Kidney epithelial cell (primary cell): ENCODE measurements at regions not wholly inside any gene's neighbourhood (a gene's known extent, or its start where the extent isn't known, plus 50 kb on each side); places are given as distances from the start of the nearest gene placed in this dataset.

Experiments used
- DNase-seq: peaks from one replicate; pipeline ENCODE4 v3.0.0-alpha.2; 2010; ENCODE audit warnings: low read depth
- H3K27me3 ChIP-seq: 2 replicates; pipeline ENCODE4 v1.6.0; 2011; ENCODE audit warnings: low read length; ENCODE audit not compliant: control insufficient read depth, insufficient read depth
- H3K36me3 ChIP-seq: 2 replicates; pipeline ENCODE4 v1.5.1; 2011; ENCODE audit warnings: low read length; ENCODE audit not compliant: control insufficient read depth, insufficient read depth
- H3K4me3 ChIP-seq: 2 replicates; pipeline ENCODE4 v1.5.1; 2011; ENCODE audit warnings: low read depth, mild to moderate bottlenecking, control low read depth, low read length
- TF ChIP-seq, protein P1 (sequence below): IDR thresholded peaks from 2 replicates; pipeline ENCODE4 v1.5.1; 2011; ENCODE audit warnings: mild to moderate bottlenecking, moderate library complexity, low read length, control low read depth, inconsistent platforms; ENCODE audit not compliant: insufficient read depth, poor library complexity, severe bottlenecking

DNA sequence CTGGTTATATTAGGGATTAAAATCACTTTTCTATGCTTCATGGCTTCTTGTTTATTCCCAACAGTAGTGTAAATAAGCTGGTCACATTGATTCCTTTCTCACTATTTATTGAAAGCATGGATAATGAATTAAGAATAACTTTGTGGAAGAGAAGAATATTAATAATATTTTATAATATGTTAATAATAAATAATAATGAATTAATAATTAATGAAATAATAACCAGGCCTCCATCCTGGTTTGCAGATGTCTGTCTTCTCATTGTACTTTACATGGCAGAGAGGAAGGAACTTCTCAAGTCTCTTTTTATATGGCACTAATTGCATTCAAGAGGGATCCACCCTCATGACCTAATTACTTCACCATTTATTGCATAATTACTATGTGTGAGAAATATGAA, 473.5 kb downstream of the PTPRC start:
- H3K36me3 ChIP-seq = no peaks in the 10 kb centered on the region
- H3K4me3 ChIP-seq = no peak overlapping the region
- TF ChIP-seq, protein P1, sequence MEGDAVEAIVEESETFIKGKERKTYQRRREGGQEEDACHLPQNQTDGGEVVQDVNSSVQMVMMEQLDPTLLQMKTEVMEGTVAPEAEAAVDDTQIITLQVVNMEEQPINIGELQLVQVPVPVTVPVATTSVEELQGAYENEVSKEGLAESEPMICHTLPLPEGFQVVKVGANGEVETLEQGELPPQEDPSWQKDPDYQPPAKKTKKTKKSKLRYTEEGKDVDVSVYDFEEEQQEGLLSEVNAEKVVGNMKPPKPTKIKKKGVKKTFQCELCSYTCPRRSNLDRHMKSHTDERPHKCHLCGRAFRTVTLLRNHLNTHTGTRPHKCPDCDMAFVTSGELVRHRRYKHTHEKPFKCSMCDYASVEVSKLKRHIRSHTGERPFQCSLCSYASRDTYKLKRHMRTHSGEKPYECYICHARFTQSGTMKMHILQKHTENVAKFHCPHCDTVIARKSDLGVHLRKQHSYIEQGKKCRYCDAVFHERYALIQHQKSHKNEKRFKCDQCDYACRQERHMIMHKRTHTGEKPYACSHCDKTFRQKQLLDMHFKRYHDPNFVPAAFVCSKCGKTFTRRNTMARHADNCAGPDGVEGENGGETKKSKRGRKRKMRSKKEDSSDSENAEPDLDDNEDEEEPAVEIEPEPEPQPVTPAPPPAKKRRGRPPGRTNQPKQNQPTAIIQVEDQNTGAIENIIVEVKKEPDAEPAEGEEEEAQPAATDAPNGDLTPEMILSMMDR = no peak
- DNase-seq = no peak
- H3K27me3 ChIP-seq = no peaks in the 10 kb centered on the region

DNA sequence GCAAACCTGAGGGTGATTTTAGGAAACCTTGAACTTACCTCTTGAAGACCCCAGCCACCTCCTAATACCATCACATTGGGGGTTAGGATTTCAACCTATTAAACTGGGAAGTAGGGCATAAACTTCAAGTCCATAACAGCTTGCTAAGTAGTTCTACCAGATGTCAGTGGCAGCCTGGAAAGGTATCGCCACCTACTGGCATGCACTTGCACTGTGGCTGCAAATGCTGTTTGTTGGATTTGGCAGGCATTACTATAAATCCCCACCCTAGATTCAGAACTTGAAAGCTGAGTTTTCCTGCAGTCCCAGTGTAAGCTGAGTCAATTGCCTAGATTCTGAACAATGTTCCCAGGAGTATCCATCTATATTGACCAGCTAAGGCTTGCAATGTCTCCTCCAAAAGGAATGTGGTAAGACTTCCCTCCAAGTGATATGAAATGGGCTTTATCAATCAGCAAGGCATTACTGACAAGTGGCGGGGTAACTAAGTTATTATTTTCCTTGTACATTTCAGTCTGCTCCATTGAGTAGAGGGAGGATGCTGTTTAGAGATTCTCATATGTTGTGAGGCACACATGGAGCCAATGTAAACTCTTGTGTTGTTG, 474.5 kb downstream of the PTPRC start:
- Histone ChIP-seq H3K36me3 (no peaks in the 10 kb centered on the region), H3K27me3 (no peaks in the 10 kb centered on the region), H3K4me3 (no peak overlapping the region)
- no peak for DNase-seq
- TF ChIP-seq, protein P1 = peak; percentile 67

DNA sequence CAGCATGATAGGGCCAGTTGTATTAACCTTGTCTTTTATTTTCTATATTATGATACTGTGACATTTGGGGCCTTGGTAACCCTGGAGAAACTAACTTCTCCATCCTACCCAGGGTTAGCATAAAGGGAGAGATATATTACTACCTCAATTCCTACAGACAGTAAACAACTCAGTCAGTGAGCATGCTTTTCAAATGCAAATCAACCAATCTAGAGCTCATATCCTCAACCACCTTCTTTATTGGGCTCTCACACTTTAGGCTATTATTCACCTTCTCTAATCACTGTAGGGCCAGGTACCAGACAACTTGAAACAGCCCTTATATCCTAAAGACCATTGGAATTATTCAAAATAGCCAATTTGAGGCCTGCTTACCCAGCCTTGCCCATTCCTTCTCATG, 477.6 kb downstream of the PTPRC start:
- Histone ChIP-seq H3K4me3 (no peak overlapping the region), H3K27me3 (no peaks in the 10 kb centered on the region), H3K36me3 (no peaks in the 10 kb centered on the region)
- DNase-seq = no peak
- TF ChIP-seq, protein P1 = no peak

DNA sequence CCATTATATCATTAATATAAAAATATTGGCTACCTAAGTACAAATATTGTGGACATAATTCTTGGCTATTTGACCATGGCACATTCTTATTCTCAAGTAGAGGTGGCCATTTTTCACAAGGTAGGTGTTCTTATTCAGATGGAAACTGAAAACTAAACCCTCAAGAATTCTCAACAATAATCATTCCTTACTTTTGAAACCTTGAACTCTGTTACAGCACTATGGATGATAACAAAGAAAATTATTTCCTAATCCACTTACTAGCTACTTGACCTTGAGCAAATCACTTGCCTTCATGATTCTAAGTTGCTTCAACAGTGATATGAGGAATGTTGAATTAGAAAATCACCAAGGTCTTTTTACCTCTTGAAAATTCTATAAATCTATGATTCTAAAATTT, 482.2 kb downstream of the PTPRC start:
- Histone ChIP-seq H3K4me3 (no peak overlapping the region), H3K27me3 (no peaks in the 10 kb centered on the region), H3K36me3 (no peaks in the 10 kb centered on the region)
- TF ChIP-seq, protein P1 = no peak
- DNase-seq = no peak

DNA sequence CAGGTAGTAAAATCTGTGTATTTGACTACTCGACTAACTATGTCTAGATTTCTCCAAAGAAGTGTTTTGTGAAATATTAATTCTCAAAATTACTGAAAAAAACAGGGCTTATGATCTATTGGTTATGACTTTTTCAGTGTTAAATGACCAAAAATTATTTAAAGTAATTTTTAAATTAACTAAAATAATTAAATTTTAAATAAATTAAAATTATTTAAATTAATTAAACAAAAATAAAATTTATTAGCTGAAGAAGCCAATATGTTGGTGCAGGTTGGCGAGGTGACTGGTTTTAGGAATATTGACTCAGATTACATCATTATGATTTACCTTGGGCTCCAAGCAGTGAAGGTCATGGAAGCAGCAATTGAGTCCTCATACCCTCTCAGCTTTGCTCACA, 483.2 kb downstream of the PTPRC start:
- no peak for DNase-seq
- no peaks in the 10 kb centered on the region for H3K36me3 ChIP-seq
- TF ChIP-seq, protein P1 = no peak
- no peak overlapping the region for H3K4me3 ChIP-seq
- H3K27me3 ChIP-seq = no peaks in the 10 kb centered on the region

DNA sequence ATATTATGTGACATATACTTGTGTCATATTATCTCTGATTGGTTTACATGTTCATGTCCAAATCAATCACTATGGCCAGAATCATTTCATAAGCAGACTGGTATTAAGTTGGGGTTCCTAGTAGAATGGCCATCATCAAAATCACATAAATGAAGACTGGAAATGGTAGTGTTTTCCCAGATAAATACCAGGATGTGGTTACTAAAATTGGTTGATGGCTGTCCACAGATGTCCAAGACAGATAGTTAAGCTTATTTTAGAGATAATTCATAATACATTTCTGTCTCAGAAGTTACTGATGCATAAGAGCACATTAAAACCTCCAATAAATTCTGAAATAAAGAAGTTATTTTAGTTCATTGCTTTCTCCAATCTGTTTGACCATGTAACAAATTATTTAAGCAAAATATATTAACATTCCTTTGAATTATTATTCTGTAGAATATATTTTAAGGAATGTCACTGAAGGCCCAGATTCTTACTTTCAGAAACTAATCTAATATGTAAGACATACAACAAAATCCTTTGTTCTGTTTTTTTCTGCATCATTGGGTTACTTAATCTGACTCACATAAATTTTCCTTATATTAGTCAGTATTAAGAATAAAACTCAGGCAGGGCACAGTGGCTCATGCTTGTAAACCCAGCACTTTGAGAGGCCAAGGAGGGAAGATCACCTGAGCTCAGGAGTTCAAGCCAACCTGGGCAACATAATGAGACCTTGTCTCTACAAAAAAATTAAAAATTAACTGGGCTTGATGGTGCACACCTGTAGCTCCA, 483.9 kb downstream of the PTPRC start:
- Histone ChIP-seq H3K36me3 (no peaks in the 10 kb centered on the region), H3K27me3 (no peaks in the 10 kb centered on the region), H3K4me3 (no peak overlapping the region)
- TF ChIP-seq, protein P1 = no peak
- peak; percentile 44 for DNase-seq
